Left forelimb (tissue), 1 donor: ENCODE measurements at regions not wholly inside any gene's neighbourhood (a gene's known extent, or its start where the extent isn't known, plus 50 kb on each side); places are given as distances from the start of the nearest gene placed in this dataset.

Source experiments
- DNase-seq: peaks from one replicate; pipeline ENCODE4 v3.0.0-alpha.2; 2018; ENCODE audit warnings: low spot score

- no peak for DNase-seq
These were observed 303.3 kb upstream of the ACTBL2 start for GRCh38 chr5:57785946-57786345.

DNA sequence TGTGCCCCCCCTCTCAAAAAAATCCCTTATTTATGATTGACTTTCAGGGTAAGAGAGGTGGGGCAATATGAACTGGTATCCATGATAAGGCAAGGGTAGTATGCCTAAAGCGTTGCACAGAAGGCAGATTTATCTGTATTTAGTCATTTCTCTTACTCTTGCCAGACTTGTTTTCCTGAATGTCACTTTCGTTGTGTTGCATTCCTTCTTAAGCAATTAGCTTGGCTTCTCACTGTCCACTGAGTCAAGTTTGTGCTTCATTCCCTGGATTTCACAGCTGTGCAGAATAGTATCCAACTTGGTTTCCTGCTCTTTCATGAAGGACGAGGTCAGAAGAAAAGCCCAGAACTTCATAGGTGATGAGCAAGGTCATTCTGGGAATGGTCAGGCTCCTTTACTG, 301.5 kb upstream of the ACTBL2 start:
- no peak for DNase-seq

- DNase-seq = no peak
These were observed 301.1 kb upstream of the ACTBL2 start for GRCh38 chr5:57783693-57784092.

DNA sequence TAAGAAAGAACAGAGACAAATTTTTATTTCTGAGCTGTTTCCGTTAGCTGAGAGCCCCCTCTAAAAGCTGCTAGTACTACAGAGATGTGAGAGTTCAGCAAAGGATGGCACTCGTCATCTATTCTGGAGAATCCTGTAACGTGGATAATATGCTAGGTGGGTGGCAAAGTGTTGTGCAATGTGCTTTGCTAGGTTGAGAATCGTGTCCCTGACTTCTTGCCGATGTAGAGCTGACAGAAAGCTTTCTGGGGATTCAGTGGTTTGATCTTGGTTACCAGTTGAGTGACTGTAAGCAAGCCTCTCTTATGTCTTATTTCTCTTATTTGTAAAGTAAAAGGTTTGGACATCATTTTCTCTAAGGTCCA, 298.3 kb upstream of the ACTBL2 start:
- DNase-seq = no peak

GRCh38 chr5:57780306-57780960, 297.8 kb upstream of the ACTBL2 start:
- no peak for DNase-seq

DNA sequence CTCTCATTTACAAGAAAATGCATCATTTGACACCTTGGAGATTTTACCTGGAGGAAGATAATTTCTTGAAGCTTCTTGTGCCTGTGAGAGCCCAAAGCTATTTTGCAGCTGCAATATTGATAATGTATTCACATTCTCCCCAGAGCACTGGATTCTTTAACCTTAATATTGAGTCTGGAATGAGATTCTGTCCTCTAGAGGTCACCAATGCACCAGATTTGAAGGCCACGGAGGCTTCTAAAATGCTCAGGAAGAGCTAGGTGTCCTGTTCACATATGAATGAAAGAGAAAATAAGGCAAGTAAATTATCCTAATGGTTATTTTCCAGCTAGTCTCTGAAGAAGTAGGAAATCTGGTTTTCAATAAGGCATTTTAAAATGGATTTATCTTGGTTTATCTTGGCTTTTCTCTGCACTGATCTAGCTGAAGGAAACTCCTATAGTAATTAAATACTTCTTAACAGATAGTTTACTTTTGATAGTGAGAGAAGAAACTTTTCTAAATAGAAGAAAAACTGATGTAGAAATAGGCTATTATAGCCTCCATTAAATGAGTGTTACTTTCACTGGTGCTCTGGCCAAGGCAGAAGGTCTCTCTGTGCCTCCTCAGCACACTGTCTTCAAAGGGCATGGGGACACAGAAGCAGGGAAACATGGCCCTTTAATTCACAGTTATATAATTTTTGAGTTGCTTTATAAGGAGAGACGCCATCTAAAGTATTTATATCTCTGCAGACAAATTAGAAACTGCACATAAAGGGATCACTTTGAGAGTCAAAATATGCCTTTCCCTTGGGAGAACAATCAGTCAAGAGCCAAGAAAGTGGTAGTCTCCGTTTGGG, 297.0 kb upstream of the ACTBL2 start:
- DNase-seq = no peak

DNA sequence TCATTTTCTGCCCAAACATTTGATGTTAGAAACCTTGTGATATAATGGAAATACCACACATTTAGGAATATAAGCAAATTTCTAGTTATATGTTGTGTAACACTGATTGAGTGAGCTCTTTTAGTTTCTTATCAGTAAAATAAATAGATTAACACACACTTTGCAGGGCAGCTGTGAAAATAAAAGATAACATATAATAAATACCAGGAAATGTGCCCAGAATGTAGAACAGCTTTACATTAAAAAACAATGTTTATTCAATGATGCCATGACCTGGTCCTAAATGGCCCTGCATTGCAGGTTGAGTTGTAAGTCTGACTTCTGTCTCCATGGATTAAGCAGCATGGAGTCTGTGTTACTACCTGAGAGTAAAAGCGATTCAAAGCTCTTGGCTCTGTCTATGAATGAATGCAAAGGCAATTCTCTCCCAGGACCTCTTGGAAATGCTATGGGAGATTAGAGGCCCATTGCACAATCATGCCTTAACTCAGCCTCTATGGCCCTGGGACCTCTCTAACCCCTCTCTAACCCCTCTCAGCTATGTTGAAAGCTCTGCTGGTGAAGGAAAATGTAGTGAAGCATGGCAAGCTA, 296.0 kb upstream of the ACTBL2 start:
- no peak for DNase-seq

DNA sequence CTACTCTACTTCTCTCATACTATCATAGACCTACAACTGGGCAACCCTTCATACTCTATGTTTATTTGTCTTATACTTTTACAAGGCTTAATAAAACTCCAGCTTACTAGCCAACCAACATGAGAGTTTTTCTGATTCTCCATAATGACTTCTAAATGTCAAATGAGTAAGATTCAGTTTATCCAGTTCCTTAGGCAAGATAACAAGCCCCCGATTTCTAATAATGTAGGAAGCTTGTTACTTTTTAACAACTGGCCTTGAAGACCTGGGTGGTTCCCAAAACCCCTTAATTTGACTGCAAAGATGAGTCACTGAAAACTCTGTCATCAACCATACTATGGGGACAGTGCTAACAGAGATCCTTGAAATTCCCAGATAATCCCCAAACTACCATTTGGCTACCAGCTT, 294.6 kb upstream of the ACTBL2 start:
- DNase-seq = no peak

DNA sequence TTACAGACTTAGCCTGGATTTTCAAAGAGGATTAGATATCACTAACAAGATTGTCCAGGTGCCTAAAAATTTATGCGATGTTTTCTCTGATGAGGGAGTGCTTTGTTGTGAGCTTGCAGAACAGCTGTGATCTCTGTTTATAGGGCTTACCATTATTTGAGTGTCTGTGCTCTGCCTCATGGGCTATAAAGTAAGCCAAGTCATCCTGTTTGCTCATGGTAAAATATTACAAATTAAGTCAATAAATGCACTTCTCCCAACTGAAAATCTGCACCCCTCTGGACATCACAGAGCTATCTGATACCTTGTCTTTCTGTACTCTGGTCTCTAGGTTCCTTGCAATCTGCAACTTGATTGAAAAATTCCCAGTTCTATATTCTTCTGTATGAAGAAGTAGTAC, 293.4 kb upstream of the ACTBL2 start:
- DNase-seq = no peak

DNA sequence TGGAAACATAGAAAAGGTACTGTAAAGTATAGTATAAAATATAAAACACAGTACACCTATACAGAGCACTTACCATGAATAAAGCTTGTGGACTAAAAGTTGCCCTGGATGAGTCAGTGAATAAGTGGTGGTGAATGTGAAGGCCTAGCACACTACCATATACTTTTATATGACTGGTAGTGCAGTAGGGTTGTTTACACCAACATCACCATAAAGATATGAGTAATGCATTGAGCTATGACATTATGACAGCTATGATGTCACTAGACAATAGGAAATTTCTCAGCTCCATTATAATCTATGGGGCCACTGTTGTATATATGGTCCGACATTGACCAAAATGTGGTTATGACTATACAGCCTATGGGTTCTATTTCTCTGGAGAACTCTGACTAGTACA, 291.8 kb upstream of the ACTBL2 start:
- no peak for DNase-seq

DNA sequence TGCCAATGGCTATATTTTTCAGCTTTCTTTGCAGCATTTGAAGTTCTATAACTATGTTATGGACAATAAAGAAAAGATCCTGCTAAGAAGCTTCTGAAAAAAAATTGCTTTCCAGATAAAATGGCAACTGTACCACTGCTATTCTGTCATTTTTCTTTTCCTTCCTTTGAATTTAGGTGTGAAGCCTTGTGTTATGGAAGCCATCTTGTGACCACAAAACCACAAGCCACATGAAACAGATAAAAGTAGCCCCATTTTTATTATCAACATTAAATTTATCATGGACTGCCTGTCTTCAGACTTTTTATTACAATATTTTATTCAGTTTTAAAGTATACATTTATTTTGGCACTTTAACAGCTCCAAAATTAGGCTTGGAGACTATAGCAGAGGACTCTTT, 289.9 kb upstream of the ACTBL2 start:
- no peak for DNase-seq

DNA sequence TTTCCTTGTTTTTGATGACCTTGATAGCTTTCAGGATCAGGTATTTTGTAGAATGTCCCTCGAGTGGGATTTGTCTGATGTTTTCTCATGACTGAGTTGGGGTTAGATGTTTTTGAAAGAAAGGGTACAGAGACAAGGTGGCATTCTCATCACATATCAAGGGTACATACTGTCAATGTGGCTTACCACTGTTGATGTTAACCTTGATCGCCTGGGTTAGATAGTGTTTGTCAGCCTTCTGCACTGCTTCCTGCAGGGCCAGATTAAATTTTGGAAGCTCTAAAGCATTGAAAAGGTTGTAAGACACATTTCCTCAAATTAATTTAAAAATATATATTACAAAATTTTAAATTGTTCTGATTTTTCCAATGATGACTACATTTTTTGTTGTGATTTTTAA, 287.4 kb upstream of the ACTBL2 start:
- no peak for DNase-seq

- no peak for DNase-seq
These were observed 286.1 kb upstream of the ACTBL2 start for GRCh38 chr5:57768745-57769144.

- no peak for DNase-seq
These were observed 282.0 kb upstream of the ACTBL2 start for GRCh38 chr5:57764479-57765089.

DNA sequence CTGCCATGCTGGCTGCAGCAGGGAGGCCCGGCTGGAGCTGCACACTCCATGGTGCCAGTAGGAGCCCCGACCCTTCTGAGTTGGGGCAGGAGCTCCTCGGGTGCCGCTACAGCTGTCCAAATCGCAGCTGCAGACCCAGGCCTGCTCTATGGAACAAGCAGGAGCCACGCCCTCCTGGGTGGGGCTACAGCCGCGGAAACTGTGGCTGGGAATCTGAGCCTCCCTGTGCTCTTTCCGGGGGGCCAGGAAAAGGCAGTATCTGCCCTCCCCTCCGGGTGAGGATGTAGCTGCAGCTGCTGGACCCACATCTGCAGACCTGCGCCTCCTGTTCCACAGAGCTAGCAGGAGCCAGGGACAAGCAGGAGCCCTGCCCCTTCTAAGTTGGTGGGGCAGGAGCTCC, 278.9 kb upstream of the ACTBL2 start:
- DNase-seq = no peak

GRCh38 chr5:57754616-57755015, 272.0 kb upstream of the ACTBL2 start:
- DNase-seq = no peak

GRCh38 chr5:57753446-57753845, 270.8 kb upstream of the ACTBL2 start:
- DNase-seq = no peak

DNA sequence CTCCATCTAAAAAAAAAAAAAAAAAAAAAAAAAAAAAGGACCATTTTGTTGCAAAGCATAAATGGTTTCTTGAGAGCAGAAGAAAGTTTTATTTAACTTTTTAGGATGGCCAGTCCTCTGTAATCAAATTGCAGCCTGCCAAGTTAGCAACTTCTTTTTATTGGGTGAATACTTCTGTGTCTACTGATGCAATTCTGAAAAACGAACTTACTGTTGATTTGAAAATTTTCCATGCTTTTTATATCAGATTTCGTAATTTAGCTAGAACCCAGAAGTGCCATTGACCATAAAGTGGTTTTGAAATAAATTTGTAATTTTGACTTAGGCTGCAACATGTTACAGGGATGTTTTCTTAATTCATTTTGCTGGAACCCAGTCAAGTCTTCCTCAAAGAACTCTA, 269.1 kb upstream of the ACTBL2 start:
- DNase-seq = no peak

DNA sequence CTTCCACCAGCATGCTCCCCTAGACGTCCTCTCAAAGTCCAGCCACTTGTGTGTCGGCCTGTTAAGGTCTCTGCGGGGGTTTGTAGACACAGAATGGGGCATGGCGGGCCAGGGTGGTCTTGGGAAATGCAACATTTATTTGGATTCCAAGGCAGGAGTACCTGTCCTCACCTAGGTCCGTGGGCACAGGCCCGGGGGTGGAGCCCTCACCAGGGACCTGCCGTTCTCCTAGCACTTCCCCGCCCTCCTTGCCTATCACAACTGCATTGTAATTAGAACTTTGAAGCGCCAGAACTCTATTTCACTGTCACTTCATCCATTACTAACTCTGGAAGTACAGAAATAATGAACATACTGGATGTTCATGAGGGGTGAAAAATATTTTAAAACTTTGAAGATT, 268.3 kb upstream of the ACTBL2 start:
- DNase-seq = no peak

DNA sequence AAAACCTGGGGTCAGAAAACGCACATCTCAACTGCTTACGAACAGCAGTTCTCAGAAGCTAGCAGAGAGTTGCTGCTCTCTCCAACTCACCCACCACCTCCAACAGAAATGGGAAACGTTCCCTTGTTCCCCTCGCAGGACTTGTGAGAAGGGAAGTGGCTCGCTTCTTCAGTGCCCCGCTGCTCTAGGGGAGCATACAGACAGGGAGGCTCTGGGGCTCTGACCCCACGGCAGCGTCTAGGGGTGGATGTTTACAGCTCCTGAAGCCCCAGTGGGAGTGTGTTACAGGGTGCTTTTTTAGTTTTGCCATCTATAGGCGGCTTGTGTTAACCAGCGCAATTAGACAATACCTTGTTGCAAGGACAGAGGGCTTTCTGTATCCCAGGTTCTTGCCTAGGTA, 267.7 kb upstream of the ACTBL2 start:
- DNase-seq = no peak

- no peak for DNase-seq
These were observed 266.8 kb upstream of the ACTBL2 start for GRCh38 chr5:57749396-57749795.

DNA sequence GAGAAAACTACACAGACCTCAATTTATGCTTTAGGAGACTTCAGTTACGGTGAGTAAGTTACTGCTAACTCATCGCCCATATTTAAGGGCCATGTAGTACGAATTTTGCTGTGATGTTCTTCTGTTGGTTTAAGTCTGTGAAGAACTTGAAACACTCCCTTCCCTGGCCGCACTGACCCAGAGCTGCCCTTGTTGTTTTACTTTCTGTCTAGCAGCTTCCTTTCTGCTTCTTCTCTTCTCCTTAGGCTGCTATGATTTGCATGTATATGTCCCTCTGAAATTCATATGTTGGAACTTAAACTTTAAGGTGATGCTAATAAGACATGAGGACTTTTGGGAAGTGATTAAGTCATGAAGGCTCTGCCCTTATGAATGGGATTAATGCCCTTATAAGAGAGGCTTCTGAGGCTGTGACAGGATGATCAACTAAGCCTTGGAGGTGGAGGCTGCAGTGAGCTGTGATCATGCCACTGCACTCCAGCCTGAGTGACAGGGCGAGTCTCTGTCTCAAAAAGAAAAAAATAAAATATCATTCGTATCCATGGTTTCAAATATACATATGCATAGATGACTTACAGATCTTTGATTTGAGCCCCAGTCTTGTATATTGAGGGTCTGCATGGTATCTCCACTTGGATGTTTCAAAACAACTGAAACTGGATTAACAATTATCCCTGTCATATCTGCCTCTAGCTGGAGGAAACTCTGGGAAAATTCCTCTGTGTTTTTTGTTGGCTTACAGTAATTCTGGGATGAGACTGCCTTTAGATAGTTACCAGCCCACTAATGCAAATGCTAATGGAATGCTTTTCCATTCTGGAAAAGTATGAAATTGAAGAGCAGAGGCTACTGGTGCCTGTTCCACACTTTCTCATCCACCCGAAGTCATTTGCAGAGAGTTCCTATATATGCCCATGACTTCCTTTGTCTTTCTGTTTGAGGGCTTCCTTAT, 263.4 kb upstream of the ACTBL2 start:
- no peak for DNase-seq
